MM.1S (cell line): ENCODE measurements at regions not wholly inside any gene's neighbourhood (a gene's known extent, or its start where the extent isn't known, plus 50 kb on each side); places are given as distances from the start of the nearest gene placed in this dataset.

Experiments used
- DNase-seq: peaks from one replicate; pipeline ENCODE4 v3.0.0-alpha.2; 2015
- H2AFZ ChIP-seq: fragments of 300-600 bp; sonication (generic); 2 replicates; pipeline ENCODE4 v1.6.0; 2016; ENCODE audit warnings: antibody characterized with exemption, low read length
- H3F3A ChIP-seq: fragments of 300-600 bp; sonication (generic); 2 replicates; pipeline ENCODE4 v1.6.1; 2016; ENCODE audit warnings: mild to moderate bottlenecking, antibody characterized with exemption, low read length, moderate library complexity, mixed read lengths; ENCODE audit not compliant: insufficient read depth
- H3K27ac ChIP-seq: fragments of 300-600 bp; sonication (generic); 2 replicates; pipeline ENCODE4 v1.5.1; 2016; ENCODE audit warnings: mild to moderate bottlenecking, low read length
- H3K27me3 ChIP-seq: fragments of 300-600 bp; sonication (generic); replicated peaks from 2 replicates; pipeline ENCODE4 v1.6.0; 2016; ENCODE audit warnings: low read length; ENCODE audit not compliant: insufficient read depth
- H3K36me3 ChIP-seq: fragments of 300-600 bp; sonication (generic); replicated peaks from 2 replicates; pipeline ENCODE4 v1.6.1; 2016; ENCODE audit warnings: mild to moderate bottlenecking, low read length, mixed read lengths; ENCODE audit not compliant: insufficient read depth
- H3K4me1 ChIP-seq: fragments of 300-600 bp; sonication (generic); 2 replicates; pipeline ENCODE4 v1.6.1; 2016; ENCODE audit warnings: low read length, mixed read lengths
- H3K4me2 ChIP-seq: fragments of 300-600 bp; sonication (generic); 2 replicates; pipeline ENCODE4 v1.6.0; 2016; ENCODE audit warnings: low read depth, low read length
- H3K4me3 ChIP-seq: fragments of 300-600 bp; sonication (generic); 2 replicates; pipeline ENCODE4 v1.5.1; 2016; ENCODE audit warnings: low read length, mixed read lengths
- H3K79me2 ChIP-seq: fragments of 300-600 bp; sonication (generic); 2 replicates; pipeline ENCODE4 v1.6.1; 2016; ENCODE audit warnings: mixed run types, low read length, mixed read lengths
- H3K9ac ChIP-seq: fragments of 300-600 bp; sonication (generic); 2 replicates; pipeline ENCODE4 v1.6.1; 2016; ENCODE audit warnings: low read length, mixed read lengths
- H3K9me2 ChIP-seq: fragments of 300-600 bp; sonication (generic); replicated peaks from 2 replicates; pipeline ENCODE4 v1.6.1; 2016; ENCODE audit warnings: mild to moderate bottlenecking, low read length, mixed read lengths; ENCODE audit not compliant: insufficient read depth
- H3K9me3 ChIP-seq: fragments of 300-600 bp; sonication (generic); replicated peaks from 2 replicates; pipeline ENCODE4 v1.6.1; 2016; ENCODE audit warnings: mild to moderate bottlenecking, low read length, mixed read lengths; ENCODE audit not compliant: insufficient read depth
- H4K20me1 ChIP-seq: fragments of 300-600 bp; sonication (generic); 2 replicates; pipeline ENCODE4 v1.6.1; 2016; ENCODE audit warnings: mild to moderate bottlenecking, low read length, moderate library complexity, mixed read lengths; ENCODE audit not compliant: insufficient read depth
- CTCF ChIP-seq: fragments of 300-600 bp; sonication (generic); IDR thresholded peaks from 2 replicates; pipeline ENCODE4 v1.5.1; 2016; ENCODE audit warnings: antibody characterized with exemption, low read length, mixed read lengths
- EZH2 ChIP-seq: fragments of 300-600 bp; sonication (generic); optimal IDR thresholded peaks from 2 replicates; pipeline ENCODE3; 2017; ENCODE audit warnings: low read depth, mild to moderate bottlenecking, antibody characterized with exemption, low read length, mixed read lengths
- EZH2phosphoT487 ChIP-seq: fragments of 300-600 bp; sonication (generic); IDR thresholded peaks from 2 replicates; pipeline ENCODE4 v1.6.1; 2018; ENCODE audit warnings: antibody characterized with exemption, low read length

- no peak overlapping the region for H3K4me2 ChIP-seq
- H3K4me1 ChIP-seq = no peaks in the 10 kb centered on the region
Measured at GRCh38 chr9:84393266-84393950, 52.9 kb upstream of the SLC28A3 start.

GRCh38 chr9:84394036-84394435 is 53.5 kb upstream of the SLC28A3 start:
- no peaks in the 10 kb centered on the region for H3F3A ChIP-seq
- no peaks in the 10 kb centered on the region for H3K4me1 ChIP-seq
- no peak overlapping the region for H3K27ac ChIP-seq
- no peaks in the 10 kb centered on the region for H3K79me2 ChIP-seq
- no peak overlapping the region for H2AFZ ChIP-seq
- no peak overlapping the region for H3K4me3 ChIP-seq
- H3K27me3 ChIP-seq = no peaks in the 10 kb centered on the region
- no peaks in the 10 kb centered on the region for H4K20me1 ChIP-seq
- no peak for DNase-seq
- H3K36me3 ChIP-seq = no peaks in the 10 kb centered on the region
- no peak for TF ChIP-seq EZH2phosphoT487
- no peak for TF ChIP-seq CTCF
- no peak for TF ChIP-seq EZH2
- H3K4me2 ChIP-seq = no peak overlapping the region
- H3K9ac ChIP-seq = no peak overlapping the region
- no peaks in the 10 kb centered on the region for H3K9me2 ChIP-seq
- H3K9me3 ChIP-seq = no peaks in the 10 kb centered on the region

More at GRCh38 chr9:84393266-84393950, 52.9 kb upstream of the SLC28A3 start:
- Histone ChIP-seq H3K27ac (no peak overlapping the region), H4K20me1 (no peaks in the 10 kb centered on the region), H3K27me3 (no peaks in the 10 kb centered on the region), H3K9ac (no peak overlapping the region), H2AFZ (no peak overlapping the region), H3K9me2 (no peaks in the 10 kb centered on the region), H3K9me3 (no peaks in the 10 kb centered on the region), H3K79me2 (no peaks in the 10 kb centered on the region), H3K36me3 (no peaks in the 10 kb centered on the region), H3K4me3 (no peak overlapping the region), H3F3A (no peaks in the 10 kb centered on the region)
- TF ChIP-seq EZH2phosphoT487 = no peak
- TF ChIP-seq CTCF = no peak
- no peak for TF ChIP-seq EZH2
- DNase-seq = no peak

DNA sequence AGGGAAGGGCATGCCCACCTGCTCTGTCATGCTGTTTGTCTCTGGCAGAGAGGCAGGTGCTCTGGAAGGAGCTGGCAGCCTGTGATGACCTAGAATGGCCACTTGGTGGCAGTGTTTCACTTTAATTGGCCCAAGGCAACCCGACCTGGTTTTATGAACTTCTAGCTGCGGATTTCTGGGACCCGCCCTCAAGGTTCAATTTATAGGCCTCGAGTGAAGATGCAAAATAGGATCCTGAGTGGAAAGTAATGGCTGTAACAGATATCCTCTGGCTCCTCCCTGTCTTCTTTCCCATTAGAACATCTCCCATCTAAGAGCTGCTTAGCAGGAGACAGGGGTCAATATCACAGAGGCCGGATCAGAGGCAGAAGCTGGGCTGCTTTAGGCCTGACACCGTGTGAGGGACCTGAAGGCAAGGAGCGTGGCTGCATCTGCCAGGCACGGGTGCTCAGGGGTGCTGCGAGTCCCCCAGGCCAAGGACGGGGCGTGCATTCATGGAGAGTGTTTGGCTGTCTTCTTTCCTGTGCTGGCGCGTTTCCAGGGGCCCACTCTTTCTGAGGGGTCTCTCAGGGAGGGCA is 56.7 kb upstream of the SLC28A3 start:
- Histone ChIP-seq H3K4me2 (peak overlapping the region; percentile 22; the same call in 1 of the 2 replicates), H3K4me3 (no peak overlapping the region), H3K9ac (no peak overlapping the region), H3K79me2 (no peaks in the 10 kb centered on the region), H3K27ac (no peak overlapping the region), H3K36me3 (no peaks in the 10 kb centered on the region), H3K4me1 (no peaks in the 10 kb centered on the region), H3F3A (no peaks in the 10 kb centered on the region), H2AFZ (peak overlapping the region; percentile 6), H3K9me2 (no peaks in the 10 kb centered on the region), H3K27me3 (no peaks in the 10 kb centered on the region), H4K20me1 (no peaks in the 10 kb centered on the region), H3K9me3 (no peaks in the 10 kb centered on the region)
- TF ChIP-seq CTCF = peak; percentile 79
- TF ChIP-seq EZH2 = no peak
- peak; percentile 76 for DNase-seq
